H9 (cell line): ENCODE measurements at regions not wholly inside any gene's neighbourhood (a gene's known extent, or its start where the extent isn't known, plus 50 kb on each side); places are given as distances from the start of the nearest gene placed in this dataset.

Experiments
- DNase-seq: peaks from one replicate; pipeline ENCODE4 v3.0.0-alpha.2; 2017
- H2AFZ ChIP-seq: one replicate; pipeline ENCODE4 v1.6.1; 2013; ENCODE audit warnings: mild to moderate bottlenecking, low read length, control low read depth, moderate library complexity
- H2AK5ac ChIP-seq: 2 replicates; pipeline ENCODE4 v1.6.1; 2013; ENCODE audit warnings: low read length, control low read depth, mixed read lengths; ENCODE audit not compliant: insufficient read length
- H2BK120ac ChIP-seq: one replicate; pipeline ENCODE4 v1.6.1; 2013; ENCODE audit warnings: low read depth, mild to moderate bottlenecking, low read length, control low read depth, inconsistent platforms; ENCODE audit not compliant: poor library complexity, severe bottlenecking
- H2BK12ac ChIP-seq: 2 replicates; pipeline ENCODE4 v1.6.1; 2013; ENCODE audit warnings: low read length, control low read depth, mixed read lengths, low read depth; ENCODE audit not compliant: insufficient read length
- H2BK15ac ChIP-seq: 2 replicates; pipeline ENCODE4 v1.6.1; 2013; ENCODE audit warnings: low read depth, low read length, control low read depth
- H2BK20ac ChIP-seq: one replicate; pipeline ENCODE4 v1.6.1; 2013; ENCODE audit warnings: low read depth, mild to moderate bottlenecking, low read length, control low read depth, inconsistent platforms; ENCODE audit not compliant: poor library complexity, severe bottlenecking
- H2BK5ac ChIP-seq: 2 replicates; pipeline ENCODE4 v1.6.1; 2013; ENCODE audit warnings: low read length, control low read depth, mixed read lengths; ENCODE audit not compliant: insufficient read length
- H3K14ac ChIP-seq: 2 replicates; pipeline ENCODE4 v1.6.1; 2013; ENCODE audit warnings: low read length, control low read depth; ENCODE audit not compliant: insufficient read depth
- H3K18ac ChIP-seq: 2 replicates; pipeline ENCODE4 v1.6.1; 2013; ENCODE audit warnings: low read depth, mild to moderate bottlenecking, mixed read lengths, low read length, control low read depth; ENCODE audit not compliant: insufficient read length
- H3K23ac ChIP-seq: 2 replicates; pipeline ENCODE4 v1.6.1; 2013; ENCODE audit warnings: low read length, control low read depth, mixed read lengths, low read depth; ENCODE audit not compliant: insufficient read length
- H3K23me2 ChIP-seq: 2 replicates; pipeline ENCODE4 v1.6.1; 2013; ENCODE audit warnings: low read depth, mild to moderate bottlenecking, mixed read lengths, low read length, control low read depth; ENCODE audit not compliant: insufficient read length, poor library complexity, severe bottlenecking
- H3K27ac ChIP-seq: 2 replicates; pipeline ENCODE4 v1.5.1; 2013; ENCODE audit warnings: low read length, control low read depth, mixed read lengths, low read depth; ENCODE audit not compliant: insufficient read length
- H3K27me3 ChIP-seq: 2 replicates; pipeline ENCODE4 v1.6.1; 2013; ENCODE audit warnings: low read length, control low read depth, inconsistent platforms; ENCODE audit not compliant: insufficient read depth
- H3K4ac ChIP-seq: 2 replicates; pipeline ENCODE4 v1.6.1; 2013; ENCODE audit warnings: low read depth, mild to moderate bottlenecking, control low read depth, inconsistent platforms, low read length, moderate library complexity
- H3K4me1 ChIP-seq: 2 replicates; pipeline ENCODE4 v1.6.1; 2013; ENCODE audit warnings: low read length, control low read depth, inconsistent platforms; ENCODE audit not compliant: insufficient read depth
- H3K4me2 ChIP-seq: 2 replicates; pipeline ENCODE4 v1.6.1; 2013; ENCODE audit warnings: low read length, control low read depth, mixed read lengths; ENCODE audit not compliant: insufficient read length, insufficient read depth
- H3K56ac ChIP-seq: 2 replicates; pipeline ENCODE4 v1.6.1; 2013; ENCODE audit warnings: low read depth, mild to moderate bottlenecking, mixed read lengths, low read length, control low read depth; ENCODE audit not compliant: insufficient read length
- H3K79me1 ChIP-seq: 2 replicates; pipeline ENCODE4 v1.6.1; 2013; ENCODE audit warnings: low read depth, mild to moderate bottlenecking, moderate library complexity, low read length, control low read depth, inconsistent platforms; ENCODE audit not compliant: insufficient read depth, poor library complexity, severe bottlenecking
- H3K79me2 ChIP-seq: 2 replicates; pipeline ENCODE4 v1.6.1; 2013; ENCODE audit warnings: low read length, control low read depth, inconsistent platforms; ENCODE audit not compliant: insufficient read depth
- H3K9ac ChIP-seq: 2 replicates; pipeline ENCODE4 v1.6.1; 2013; ENCODE audit warnings: low read length, control low read depth, mixed read lengths; ENCODE audit not compliant: insufficient read length; ENCODE audit errors: extremely low read depth
- H3K9me3 ChIP-seq: one replicate; pipeline ENCODE4 v1.6.1; 2013; ENCODE audit warnings: low read depth, low read length, inconsistent platforms; ENCODE audit not compliant: control insufficient read depth
- H3T11ph ChIP-seq: one replicate; pipeline ENCODE4 v1.6.1; 2013; ENCODE audit warnings: mild to moderate bottlenecking, low read length, control low read depth, inconsistent platforms
- H4K20me1 ChIP-seq: one replicate; pipeline ENCODE4 v1.6.1; 2013; ENCODE audit not compliant: control insufficient read depth, insufficient read length, insufficient read depth
- H4K5ac ChIP-seq: 2 replicates; pipeline ENCODE4 v1.6.1; 2013; ENCODE audit warnings: low read depth, mild to moderate bottlenecking, mixed read lengths, low read length, control low read depth; ENCODE audit not compliant: insufficient read length
- H4K8ac ChIP-seq: replicated peaks from 2 replicates; pipeline ENCODE4 v1.6.1; 2013; ENCODE audit warnings: low read length, control low read depth, mixed read lengths, low read depth; ENCODE audit not compliant: insufficient read length
- H4K91ac ChIP-seq: 2 replicates; pipeline ENCODE4 v1.6.1; 2013; ENCODE audit warnings: low read depth, mild to moderate bottlenecking, moderate library complexity, mixed read lengths, low read length, control low read depth; ENCODE audit not compliant: insufficient read length
- H3K27ac Mint-ChIP-seq, 3 experiments: 2 replicates in 2 of 3; 3 replicates in 1 of 3; pipeline ENCODE4 v1.8.0; 2020 to 2021; ENCODE audit warnings: mixed read lengths in 3 of 3, mild to moderate bottlenecking in 1 of 3, moderate library complexity in 1 of 3
- H3K27me3 Mint-ChIP-seq: 2 replicates; pipeline ENCODE4 v1.8.0; 2021; ENCODE audit warnings: low read depth, mild to moderate bottlenecking, moderate library complexity, mixed read lengths
- H3K36me3 Mint-ChIP-seq, 3 experiments: 2 replicates in 2 of 3; 3 replicates in 1 of 3; pipeline ENCODE4 v1.8.0; 2020 to 2021; ENCODE audit warnings: low read depth in 3 of 3, mixed read lengths in 3 of 3; ENCODE audit not compliant: insufficient read depth in 1 of 3
- H3K4me1 Mint-ChIP-seq, 2 experiments: 2 replicates each; pipeline ENCODE4 v1.8.0; 2020; ENCODE audit warnings: mixed read lengths in 2 of 2
- H3K4me3 Mint-ChIP-seq, 2 experiments: 2 replicates in 1 of 2; 3 replicates in 1 of 2; pipeline ENCODE4 v1.8.0; 2020 to 2021; ENCODE audit warnings: mild to moderate bottlenecking in 2 of 2, mixed read lengths in 2 of 2, moderate library complexity in 1 of 2
- H3K9me3 Mint-ChIP-seq, 2 experiments: 2 replicates in 1 of 2; 3 replicates in 1 of 2; pipeline ENCODE4 v1.8.0; 2020; ENCODE audit warnings: mild to moderate bottlenecking in 2 of 2, mixed read lengths in 2 of 2, moderate library complexity in 1 of 2
- CTCF ChIP-seq: fragments of 200-600 bp; sonication (generic); conservative IDR thresholded peaks from 3 replicates; pipeline ENCODE4 v1.8.0; 2021; ENCODE audit warnings: antibody characterized with exemption, mild to moderate bottlenecking
- whole genome bisulfite sequencing: extraction: QIAGEN DNeasy Blood & Tissue Kit; methylation state at CpG from one replicate; pipeline ENCODE4 v1.1.7; 2013; ENCODE audit warnings: missing lambda C conversion rate, low lambda C conversion rate, mixed read lengths; ENCODE audit not compliant: insufficient read length; ENCODE audit errors: extremely low coverage; 5-methylcytosine and 5-hydroxymethylcytosine counted together

GRCh38 chr10:105879401-105879800 lies 1238.3 kb downstream of the SORCS3 start:
- Mint-ChIP-seq H3K27ac (no peak overlapping the region), H3K4me1 (no peaks in the 10 kb centered on the region), H3K9me3 (no peaks in the 10 kb centered on the region), H3K36me3 (no peaks in the 10 kb centered on the region), H3K4me3 (no peak overlapping the region), H3K27me3 (no peaks in the 10 kb centered on the region; the same call in 1 of the 2 replicates)
- Histone ChIP-seq H3T11ph (no peak overlapping the region), H4K8ac (no peak overlapping the region), H4K20me1 (no peaks in the 10 kb centered on the region), H2BK120ac (no peak overlapping the region), H3K18ac (no peak overlapping the region), H3K4ac (no peak overlapping the region), H4K5ac (no peak overlapping the region), H2BK20ac (no peak overlapping the region), H2BK15ac (no peak overlapping the region), H3K4me2 (no peak overlapping the region), H3K27me3 (no peaks in the 10 kb centered on the region), H2BK12ac (no peak overlapping the region), H3K79me1 (no peaks in the 10 kb centered on the region), H3K23ac (no peak overlapping the region), H3K23me2 (no peaks in the 10 kb centered on the region), H3K79me2 (no peaks in the 10 kb centered on the region), H3K9me3 (no peaks in the 10 kb centered on the region), H3K4me1 (no peaks in the 10 kb centered on the region), H2AK5ac (no peak overlapping the region), H3K27ac (no peak overlapping the region), H2AFZ (no peak overlapping the region), H3K9ac (no peak overlapping the region), H3K56ac (no peak overlapping the region), H2BK5ac (no peak overlapping the region), H3K14ac (no peak overlapping the region), H4K91ac (no peak overlapping the region)
- TF ChIP-seq CTCF = no peak
- DNase-seq = no peak
- no CpG with 5 or more reads among the region's 1 CpG for WGBS
